ENCODE measurements at regions not wholly inside any gene's neighbourhood (a gene's known extent, or its start where the extent isn't known, plus 50 kb on each side); places are given as distances from the start of the nearest gene placed in this dataset.
A peak's percentile ranks its signal among the peaks of the same experiment; 100 is the strongest.

- no peaks in the 10 kb centered on the region for H3K4me1 ChIP-seq
- TF ChIP-seq POLR2A (IDR thresholded peaks at IDR 0.05) = no peak
- no peak for DNase-seq
- no peak overlapping the region for H3K27ac ChIP-seq
- intact Hi-C loops (cut with DNase I) = no loop called here
- 79 to 91% methylated on average over 1 of the region's 1 CpG for WGBS, 2 donors
- no peaks in the 10 kb centered on the region for H3K27me3 ChIP-seq
- H3K9me3 ChIP-seq = no peaks in the 10 kb centered on the region
- H3K4me3 ChIP-seq (replicated peaks in 1 of 3) = no peak overlapping the region
- no peaks in the 10 kb centered on the region for H3K36me3 ChIP-seq
These were observed 69.9 kb upstream of the MAPRE2 start for GRCh38 chr18:34971313-34971712.

GRCh38 chr18:34972765-34973414 lies 68.3 kb upstream of the MAPRE2 start:
- 86 to 87% methylated on average over 2 of the region's 2 CpGs for WGBS, 2 donors
- TF ChIP-seq, protein P1, sequence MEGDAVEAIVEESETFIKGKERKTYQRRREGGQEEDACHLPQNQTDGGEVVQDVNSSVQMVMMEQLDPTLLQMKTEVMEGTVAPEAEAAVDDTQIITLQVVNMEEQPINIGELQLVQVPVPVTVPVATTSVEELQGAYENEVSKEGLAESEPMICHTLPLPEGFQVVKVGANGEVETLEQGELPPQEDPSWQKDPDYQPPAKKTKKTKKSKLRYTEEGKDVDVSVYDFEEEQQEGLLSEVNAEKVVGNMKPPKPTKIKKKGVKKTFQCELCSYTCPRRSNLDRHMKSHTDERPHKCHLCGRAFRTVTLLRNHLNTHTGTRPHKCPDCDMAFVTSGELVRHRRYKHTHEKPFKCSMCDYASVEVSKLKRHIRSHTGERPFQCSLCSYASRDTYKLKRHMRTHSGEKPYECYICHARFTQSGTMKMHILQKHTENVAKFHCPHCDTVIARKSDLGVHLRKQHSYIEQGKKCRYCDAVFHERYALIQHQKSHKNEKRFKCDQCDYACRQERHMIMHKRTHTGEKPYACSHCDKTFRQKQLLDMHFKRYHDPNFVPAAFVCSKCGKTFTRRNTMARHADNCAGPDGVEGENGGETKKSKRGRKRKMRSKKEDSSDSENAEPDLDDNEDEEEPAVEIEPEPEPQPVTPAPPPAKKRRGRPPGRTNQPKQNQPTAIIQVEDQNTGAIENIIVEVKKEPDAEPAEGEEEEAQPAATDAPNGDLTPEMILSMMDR (IDR thresholded peaks at IDR 0.05) = no peak
- TF ChIP-seq POLR2A (IDR thresholded peaks at IDR 0.05) = no peak
- no peak for DNase-seq
- Histone ChIP-seq H3K4me3 (replicated peaks in 1 of 3) (no peak overlapping the region), H3K36me3 (no peaks in the 10 kb centered on the region), H3K27ac (no peak overlapping the region), H3K4me1 (no peaks in the 10 kb centered on the region), H3K27me3 (no peaks in the 10 kb centered on the region), H3K9me3 (no peaks in the 10 kb centered on the region)
- intact Hi-C loops (cut with DNase I) = no loop called here

DNA sequence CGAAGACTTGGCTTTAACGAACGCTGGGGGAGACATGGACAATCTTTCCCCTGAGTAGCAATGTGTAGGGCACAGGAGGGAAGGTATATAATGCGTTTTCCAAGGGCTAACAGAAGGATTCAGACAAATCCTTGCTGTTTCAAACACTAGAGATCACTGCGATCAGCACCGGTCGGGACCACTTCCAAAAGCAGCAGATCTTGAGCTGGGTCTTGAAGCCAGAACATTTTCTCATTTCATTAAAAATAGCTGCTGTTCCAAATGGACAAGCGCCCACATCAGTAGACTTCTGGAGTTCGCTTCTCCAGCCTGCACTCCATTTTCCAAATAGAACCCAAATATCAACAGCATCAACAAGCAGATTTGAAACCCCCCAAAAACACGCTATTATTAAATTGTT lies 65.1 kb upstream of the MAPRE2 start:
- Histone ChIP-seq H3K9me3 (no peaks in the 10 kb centered on the region), H3K4me1 (no peaks in the 10 kb centered on the region), H3K4me3 (replicated peaks in 1 of 3) (peak overlapping the region in 2 of 3 donors; percentile 55 to 83), H3K36me3 (no peaks in the 10 kb centered on the region), H3K27me3 (no peaks in the 10 kb centered on the region), H3K27ac (no peak overlapping the region)
- 31 to 42% methylated on average over 10 of the region's 10 CpGs for WGBS, 2 donors
- DNase-seq = peak; percentile 21 to 29
- intact Hi-C loops (cut with DNase I) = no loop called here
- TF ChIP-seq POLR2A (IDR thresholded peaks at IDR 0.05) = no peak
- TF ChIP-seq, protein P1 (IDR thresholded peaks at IDR 0.05) = no peak

- intact Hi-C loops (cut with DNase I) = no loop called here
These were observed 64.7 kb upstream of the MAPRE2 start for GRCh38 chr18:34976534-34976898.

DNA sequence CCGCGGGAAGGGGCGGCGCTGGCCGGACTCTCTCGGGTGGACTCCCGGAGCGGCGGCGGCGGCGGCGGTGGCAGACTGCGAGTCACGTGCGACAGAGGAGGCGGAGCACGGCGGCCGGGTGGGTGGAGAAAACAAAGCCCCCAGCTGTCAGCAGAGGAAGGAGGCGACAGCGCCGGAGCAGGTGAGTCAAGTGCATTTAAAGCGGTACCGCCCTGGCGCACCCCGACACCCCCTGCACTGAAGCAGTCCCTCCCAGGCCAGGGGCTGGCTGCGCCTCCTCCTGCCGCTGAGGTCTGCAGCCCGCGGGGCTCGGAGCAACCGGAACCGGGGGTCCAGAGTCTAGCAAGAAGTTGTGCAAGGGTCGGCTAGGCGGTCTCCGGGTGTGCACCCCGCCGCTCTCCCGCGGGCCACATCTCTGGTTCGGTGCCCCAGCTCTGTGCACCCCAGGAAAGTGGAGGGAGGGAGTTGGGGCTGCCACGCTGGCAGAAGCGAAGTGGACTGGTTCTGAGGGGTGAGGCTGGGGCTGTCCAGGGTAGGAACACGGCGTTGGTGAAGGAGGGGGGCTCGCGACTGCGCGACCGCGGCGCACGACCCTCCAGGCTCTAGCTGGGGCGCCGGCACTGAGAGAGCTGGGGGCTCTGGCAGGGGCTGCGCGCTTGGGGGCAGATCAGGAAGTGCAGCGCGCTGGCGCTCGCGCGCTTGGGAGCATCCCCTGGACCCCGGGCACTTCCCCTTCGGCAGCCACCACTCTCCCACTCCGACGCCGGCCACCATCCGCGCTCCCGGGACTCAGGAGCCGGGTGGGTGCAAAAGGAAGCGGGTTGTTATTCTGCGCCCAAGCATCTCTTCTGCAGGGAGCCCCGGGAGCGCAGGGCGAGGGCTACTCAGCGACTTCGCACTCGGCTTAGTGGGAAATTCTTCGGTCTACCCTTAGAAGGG lies 64.0 kb upstream of the MAPRE2 start:
- intact Hi-C loops (cut with DNase I) = no loop called here
- H3K4me3 ChIP-seq (replicated peaks in 1 of 3) = peak overlapping the region; percentile 55 to 83 (median 71)
- 1% methylated on average over 35 to 38 of the region's 82 CpGs for WGBS, 2 donors
- H3K27me3 ChIP-seq = no peaks in the 10 kb centered on the region
- no peaks in the 10 kb centered on the region for H3K4me1 ChIP-seq
- TF ChIP-seq POLR2A (IDR thresholded peaks at IDR 0.05) = peak in 1 of 2 donors; percentile 77
- TF ChIP-seq, protein P1 (IDR thresholded peaks at IDR 0.05) = no peak
- DNase-seq = peak; percentile 86 to 89
- H3K36me3 ChIP-seq = no peaks in the 10 kb centered on the region
- H3K9me3 ChIP-seq = no peaks in the 10 kb centered on the region
- H3K27ac ChIP-seq = peak overlapping the region; percentile 4 to 67 (median 12)

More at GRCh38 chr18:34976534-34976898, 64.7 kb upstream of the MAPRE2 start:
- Histone ChIP-seq H3K4me1 (no peaks in the 10 kb centered on the region), H3K36me3 (no peaks in the 10 kb centered on the region), H3K27ac (peak overlapping the region; percentile 4 to 67 (median 12)), H3K9me3 (no peaks in the 10 kb centered on the region), H3K4me3 (replicated peaks in 1 of 3) (peak overlapping the region; percentile 55 to 83 (median 71)), H3K27me3 (no peaks in the 10 kb centered on the region)
- TF ChIP-seq POLR2A (IDR thresholded peaks at IDR 0.05) = no peak
- TF ChIP-seq, protein P1 (IDR thresholded peaks at IDR 0.05) = no peak
- no peak for DNase-seq
- WGBS, 2 donors = 1 to 2% methylated on average over 15 to 19 of the region's 19 CpGs

Measured in thyroid gland (tissue), 4 donors.